Right atrium auricular region (tissue), 2 donors: ENCODE measurements at regions not wholly inside any gene's neighbourhood (a gene's known extent, or its start where the extent isn't known, plus 50 kb on each side); places are given as distances from the start of the nearest gene placed in this dataset.
"Not testable (repeated sequence)": the region's sequence is repeated elsewhere in the genome, so short reads cannot be mapped to it uniquely, and the experiment has no call there.

ENCODE experiments used
- DNase-seq: peaks from one replicate; pipeline ENCODE4 v3.0.0-alpha.2; 2019; ENCODE audit warnings: low spot score
- H3K27ac ChIP-seq, 2 donors: fragments of 200-600 bp; sonication (generic); 1 replicate in 1 of 2; 2 replicates in 1 of 2; pipeline ENCODE4 v1.5.1; 2016 to 2019
- H3K27me3 ChIP-seq, 2 donors: fragments of 200-600 bp; sonication (generic); one replicate each; pipeline versions ENCODE4 v1.5.1 to v1.6.0; 2017 to 2019
- H3K36me3 ChIP-seq: fragments of 200-600 bp; sonication (generic); one replicate; pipeline ENCODE4 v1.5.1; 2016
- H3K4me1 ChIP-seq, 2 donors: fragments of 200-600 bp; sonication (generic); one replicate each; pipeline versions ENCODE4 v1.5.1 to v1.6.0; 2017 to 2019
- H3K4me3 ChIP-seq, 2 donors: fragments of 200-600 bp; sonication (generic); 1 replicate in 1 of 2; 2 replicates in 1 of 2; pipeline ENCODE4 v1.5.1; 2017 to 2019; ENCODE audit warnings: mild to moderate bottlenecking in 1 of 2, moderate library complexity in 1 of 2
- H3K9me3 ChIP-seq, 2 donors: fragments of 200-600 bp; sonication (generic); one replicate each; pipeline ENCODE4 v1.5.1; 2019
- CTCF ChIP-seq, 2 donors: fragments of 200-600 bp; sonication (generic); IDR thresholded peaks; one replicate each; pipeline ENCODE4 v1.5.1; 2019; ENCODE audit warnings: antibody characterized with exemption in 2 of 2

GRCh38 chr19:27822336-27822735, 1390.6 kb downstream of the UQCRFS1 start:
- TF ChIP-seq CTCF (IDR thresholded peaks at IDR 0.05) = no peak
- Histone ChIP-seq H3K27me3 (no peaks in the 10 kb centered on the region), H3K4me1 (no peaks in the 10 kb centered on the region), H3K27ac (no peak overlapping the region), H3K36me3 (no peaks in the 10 kb centered on the region), H3K4me3 (no peak overlapping the region), H3K9me3 (no peaks in the 10 kb centered on the region)
- DNase-seq = no peak

GRCh38 chr19:27821418-27822018, 1391.4 kb downstream of the UQCRFS1 start:
- Histone ChIP-seq H3K27me3 (no peaks in the 10 kb centered on the region), H3K4me1 (no peaks in the 10 kb centered on the region), H3K4me3 (no peak overlapping the region), H3K27ac (no peak overlapping the region), H3K36me3 (no peaks in the 10 kb centered on the region), H3K9me3 (no peaks in the 10 kb centered on the region)
- no peak for DNase-seq
- no peak for TF ChIP-seq CTCF (IDR thresholded peaks at IDR 0.05)

GRCh38 chr19:27815985-27816384, 1397.0 kb downstream of the UQCRFS1 start:
- no peaks in the 10 kb centered on the region for H3K4me1 ChIP-seq
- no peak overlapping the region for H3K27ac ChIP-seq
- H3K36me3 ChIP-seq = no peaks in the 10 kb centered on the region
- DNase-seq = no peak
- no peaks in the 10 kb centered on the region for H3K27me3 ChIP-seq
- no peaks in the 10 kb centered on the region for H3K9me3 ChIP-seq
- no peak overlapping the region for H3K4me3 ChIP-seq
- TF ChIP-seq CTCF (IDR thresholded peaks at IDR 0.05) = no peak

DNA sequence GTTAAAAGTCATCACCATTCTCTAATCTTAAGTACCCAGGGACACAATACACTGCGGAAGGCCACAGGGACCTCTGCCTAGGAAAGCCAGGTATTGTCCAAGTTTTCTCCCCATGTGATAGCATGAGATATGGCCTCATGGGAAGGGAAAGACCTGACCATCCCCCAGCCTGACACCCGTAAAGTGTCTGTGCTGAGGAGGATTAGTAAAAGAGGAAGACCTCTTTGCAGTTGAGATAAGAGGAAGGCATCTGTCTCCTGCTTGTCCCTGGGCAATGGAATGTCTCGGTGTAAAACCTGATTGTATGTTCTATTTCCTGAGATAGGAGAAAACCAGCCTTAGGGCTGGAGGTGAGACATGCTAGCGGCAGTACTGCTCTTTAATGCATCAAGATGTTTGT, 1398.1 kb downstream of the UQCRFS1 start:
- H3K4me3 ChIP-seq, H3K9me3 ChIP-seq, H3K36me3 ChIP-seq, H3K4me1 ChIP-seq, H3K27me3 ChIP-seq, DNase-seq, H3K27ac ChIP-seq: not testable (repeated sequence)

- DNase-seq, H3K27me3 ChIP-seq, H3K4me3 ChIP-seq: not testable (repeated sequence)
These were observed 1398.7 kb downstream of the UQCRFS1 start for GRCh38 chr19:27814274-27814673.

DNA sequence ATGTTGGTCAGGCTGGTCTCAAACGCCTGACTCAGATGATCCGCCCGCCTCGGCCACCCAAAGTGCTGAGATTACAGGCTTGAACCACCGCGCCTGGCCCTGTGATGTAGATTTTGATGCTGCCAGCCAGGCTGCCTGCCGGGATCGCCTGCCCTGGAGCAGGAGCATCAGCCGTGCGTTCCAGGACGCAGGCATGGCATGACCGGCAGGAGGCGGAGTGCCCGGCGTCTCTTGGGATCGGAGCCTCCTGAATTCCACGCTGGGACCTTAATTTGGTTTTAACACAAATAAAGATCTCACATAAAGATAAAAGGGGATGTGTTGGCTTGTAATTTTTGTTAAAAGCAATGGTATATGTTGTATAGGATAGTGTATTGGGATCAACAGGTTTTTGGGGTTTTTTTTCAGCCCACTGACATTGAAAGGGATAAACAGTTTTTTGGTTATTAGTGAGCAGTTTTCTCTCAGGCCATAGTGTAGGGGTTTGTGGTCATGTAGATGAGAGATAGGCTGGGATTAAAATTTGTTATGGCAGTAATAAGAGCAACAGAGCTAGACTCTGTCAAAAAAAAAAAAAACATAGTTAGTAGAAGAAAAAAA, 1406.4 kb downstream of the UQCRFS1 start:
- no peak for DNase-seq
- Histone ChIP-seq H3K4me3 (no peak overlapping the region), H3K36me3 (no peaks in the 10 kb centered on the region), H3K4me1 (no peaks in the 10 kb centered on the region), H3K9me3 (no peaks in the 10 kb centered on the region), H3K27me3 (no peaks in the 10 kb centered on the region), H3K27ac (no peak overlapping the region)
- no peak for TF ChIP-seq CTCF (IDR thresholded peaks at IDR 0.05)

More at GRCh38 chr19:27814274-27814673, 1398.7 kb downstream of the UQCRFS1 start:
- not testable (repeated sequence) for H3K4me1 ChIP-seq, H3K9me3 ChIP-seq, H3K27ac ChIP-seq, H3K36me3 ChIP-seq

DNA sequence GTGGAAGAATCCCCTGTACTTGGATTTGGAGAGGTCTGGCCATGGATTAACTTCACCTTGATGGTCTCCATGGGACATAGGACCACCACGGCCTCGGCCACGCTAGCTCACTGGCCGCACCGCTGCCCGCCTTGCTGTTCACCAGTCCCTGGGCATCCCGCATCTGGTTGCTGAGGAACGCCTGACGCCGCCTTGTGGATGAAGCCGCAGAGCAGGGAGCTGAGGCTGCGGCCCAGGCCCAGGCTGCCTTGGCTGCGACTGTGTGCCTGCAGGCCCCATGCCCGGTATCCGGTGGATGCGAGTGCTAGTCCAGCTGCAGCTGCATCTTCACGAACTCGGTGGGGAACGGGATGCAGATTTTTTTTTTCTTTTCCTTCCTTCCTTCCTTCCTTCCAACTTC, 1407.1 kb downstream of the UQCRFS1 start:
- no peak for DNase-seq
- Histone ChIP-seq H3K27me3 (no peaks in the 10 kb centered on the region), H3K4me1 (no peaks in the 10 kb centered on the region), H3K9me3 (no peaks in the 10 kb centered on the region), H3K27ac (no peak overlapping the region), H3K36me3 (no peaks in the 10 kb centered on the region), H3K4me3 (no peak overlapping the region)
- no peak for TF ChIP-seq CTCF (IDR thresholded peaks at IDR 0.05)
